Vagina (tissue), 2 donors: ENCODE measurements at regions not wholly inside any gene's neighbourhood (a gene's known extent, or its start where the extent isn't known, plus 50 kb on each side); places are given as distances from the start of the nearest gene placed in this dataset.
"Not testable (repeated sequence)": the region's sequence is repeated elsewhere in the genome, so short reads cannot be mapped to it uniquely, and the experiment has no call there.

ENCODE experiments used
- DNase-seq, 2 donors: peaks; one replicate each; pipeline ENCODE4 v3.0.0-alpha.2; 2017; ENCODE audit errors: extremely low spot score in 2 of 2
- H3K27ac ChIP-seq: fragments of 200-600 bp; sonication (generic); one replicate; pipeline ENCODE4 v1.5.1; 2019
- H3K27me3 ChIP-seq: fragments of 200-600 bp; sonication (generic); one replicate; pipeline ENCODE4 v1.5.1; 2019
- H3K36me3 ChIP-seq, 2 donors: fragments of 200-600 bp; sonication (generic); one replicate each; pipeline ENCODE4 v1.5.1; 2017 to 2019
- H3K4me1 ChIP-seq: fragments of 200-600 bp; sonication (generic); one replicate; pipeline ENCODE4 v1.5.1; 2019
- H3K4me3 ChIP-seq, 2 donors: fragments of 200-600 bp; sonication (generic); 1 replicate in 1 of 2; 2 replicates in 1 of 2; pipeline ENCODE4 v1.5.1; 2016 to 2019
- H3K9me3 ChIP-seq: fragments of 200-600 bp; sonication (generic); one replicate; pipeline ENCODE4 v1.5.1; 2019
- CTCF ChIP-seq, 3 experiments: fragments of 450-650 bp in 2 of 3; fragments of 200-600 bp in 1 of 3; sonication (generic) in 1 of 3; IDR thresholded peaks; one replicate each; pipeline ENCODE4 v1.5.1; 2017 to 2019; ENCODE audit warnings: antibody characterized with exemption in 3 of 3, mild to moderate bottlenecking in 2 of 3, moderate library complexity in 2 of 3
- POLR2A ChIP-seq, 2 donors: fragments of 450-650 bp; IDR thresholded peaks; one replicate each; pipeline ENCODE4 v1.6.1; 2017; ENCODE audit warnings: antibody characterized with exemption in 2 of 2, mild to moderate bottlenecking in 2 of 2, moderate library complexity in 2 of 2
- POLR2AphosphoS5 ChIP-seq, 2 donors: sonication (generic); formaldehyde crosslinking; IDR thresholded peaks; one replicate each; pipeline ENCODE4 v1.9.0; 2017; ENCODE audit warnings: antibody characterized with exemption in 2 of 2, mild to moderate bottlenecking in 2 of 2, low read depth in 1 of 2; ENCODE audit not compliant: insufficient read depth in 1 of 2
- intact Hi-C: fragments of 100-400 bp; cut with DNase I; formaldehyde crosslinking; loops from one replicate; pipeline ENCODE4 v1.15.1; 2023

DNA sequence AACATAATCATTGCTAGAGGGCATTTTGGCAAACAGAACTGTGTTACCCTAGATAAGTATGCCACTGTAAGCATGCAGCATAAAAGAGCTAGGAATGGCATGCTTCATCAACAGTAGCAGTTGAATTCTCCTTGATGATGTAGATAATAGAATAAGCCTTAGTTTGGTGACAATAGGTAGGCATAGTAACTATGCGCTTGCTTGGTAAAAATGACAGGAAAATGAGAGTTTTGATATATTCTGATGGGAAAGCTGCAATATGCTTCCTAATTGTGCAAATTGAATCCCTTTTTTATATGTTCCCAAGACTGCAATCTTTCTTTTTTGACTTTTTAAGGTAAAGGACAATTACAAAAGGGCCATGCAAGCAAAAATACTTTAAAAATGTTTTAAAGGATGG, 930.9 kb upstream of the FAM98A start:
- Histone ChIP-seq H3K27ac (no peak overlapping the region), H3K4me3 (no peak overlapping the region)
- intact Hi-C loops = no loop called here

GRCh38 chr2:34523958-34524514, 924.9 kb upstream of the FAM98A start:
- Histone ChIP-seq H3K36me3 (no peaks in the 10 kb centered on the region), H3K9me3 (no peaks in the 10 kb centered on the region), H3K4me1 (no peaks in the 10 kb centered on the region), H3K27me3 (no peaks in the 10 kb centered on the region), H3K27ac (no peak overlapping the region), H3K4me3 (no peak overlapping the region)
- TF ChIP-seq POLR2A (IDR thresholded peaks at IDR 0.05) (no peak), POLR2AphosphoS5 (IDR thresholded peaks at IDR 0.05; ENCODE audit: insufficient read depth in 1 of 2, low read depth in 1 of 2) (no peak), CTCF (IDR thresholded peaks at IDR 0.05) (no peak)
- DNase-seq = no peak
- intact Hi-C loops = no loop called here

More for the DNA sequence above, 930.9 kb upstream of the FAM98A start:
- H3K9me3 ChIP-seq = no peaks in the 10 kb centered on the region
- H3K4me1 ChIP-seq = no peaks in the 10 kb centered on the region
- H3K27me3 ChIP-seq = no peaks in the 10 kb centered on the region
- no peak for TF ChIP-seq POLR2AphosphoS5 (IDR thresholded peaks at IDR 0.05; ENCODE audit: insufficient read depth in 1 of 2, low read depth in 1 of 2)
- TF ChIP-seq CTCF (IDR thresholded peaks at IDR 0.05) = no peak
- no peak for TF ChIP-seq POLR2A (IDR thresholded peaks at IDR 0.05)
- no peaks in the 10 kb centered on the region for H3K36me3 ChIP-seq
- DNase-seq = no peak

DNA sequence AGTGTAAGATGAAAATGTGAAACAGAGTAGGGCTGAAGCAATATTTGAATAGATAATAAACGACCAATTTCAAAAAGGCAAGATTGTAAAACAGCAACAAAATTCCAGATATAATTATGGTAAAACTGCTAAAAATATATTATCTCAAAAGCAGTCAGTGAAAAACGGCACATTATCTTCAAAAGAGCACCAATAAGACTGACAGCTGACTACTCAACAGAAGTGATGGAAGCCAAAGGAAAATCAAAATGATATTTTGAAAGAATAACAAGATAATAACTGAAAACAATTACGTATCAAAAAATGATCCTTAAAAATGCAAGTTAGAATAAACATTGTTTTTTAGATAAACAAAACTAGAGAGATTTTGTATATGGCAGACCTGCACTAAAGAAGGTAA, 920.6 kb upstream of the FAM98A start:
- no peaks in the 10 kb centered on the region for H3K4me1 ChIP-seq
- no peaks in the 10 kb centered on the region for H3K27me3 ChIP-seq
- H3K36me3 ChIP-seq = no peaks in the 10 kb centered on the region
- H3K4me3 ChIP-seq = no peak overlapping the region
- intact Hi-C loops = no loop called here
- no peak for DNase-seq
- H3K9me3 ChIP-seq = no peaks in the 10 kb centered on the region
- H3K27ac ChIP-seq = no peak overlapping the region
- no peak for TF ChIP-seq POLR2A (IDR thresholded peaks at IDR 0.05)

DNA sequence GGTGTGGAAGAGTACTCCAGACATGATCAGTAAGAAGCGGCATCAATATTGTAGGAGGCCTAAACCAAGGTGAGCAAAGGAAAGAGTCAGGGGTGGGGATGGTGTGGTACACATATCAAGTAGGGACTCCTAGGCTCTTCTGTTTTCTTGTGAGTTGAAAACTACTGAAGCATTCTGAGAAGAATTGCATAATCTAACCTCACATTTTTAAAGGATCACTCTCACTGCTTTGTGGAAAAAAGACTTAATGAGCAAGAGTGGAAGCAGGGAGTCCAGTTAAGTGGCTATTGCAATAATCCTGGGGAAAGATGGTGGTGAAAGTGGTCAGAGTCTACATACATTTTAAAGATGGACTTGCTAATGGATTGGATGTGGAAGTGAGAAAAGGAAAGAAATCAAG, 899.5 kb upstream of the FAM98A start:
- TF ChIP-seq CTCF (IDR thresholded peaks at IDR 0.05) (no peak), POLR2A (IDR thresholded peaks at IDR 0.05) (no peak), POLR2AphosphoS5 (IDR thresholded peaks at IDR 0.05; ENCODE audit: insufficient read depth in 1 of 2, low read depth in 1 of 2) (no peak)
- DNase-seq = no peak
- Histone ChIP-seq H3K4me1 (no peaks in the 10 kb centered on the region), H3K27me3 (no peaks in the 10 kb centered on the region), H3K27ac (no peak overlapping the region), H3K36me3 (no peaks in the 10 kb centered on the region), H3K4me3 (no peak overlapping the region), H3K9me3 (no peaks in the 10 kb centered on the region)
- intact Hi-C loops = no loop called here

DNA sequence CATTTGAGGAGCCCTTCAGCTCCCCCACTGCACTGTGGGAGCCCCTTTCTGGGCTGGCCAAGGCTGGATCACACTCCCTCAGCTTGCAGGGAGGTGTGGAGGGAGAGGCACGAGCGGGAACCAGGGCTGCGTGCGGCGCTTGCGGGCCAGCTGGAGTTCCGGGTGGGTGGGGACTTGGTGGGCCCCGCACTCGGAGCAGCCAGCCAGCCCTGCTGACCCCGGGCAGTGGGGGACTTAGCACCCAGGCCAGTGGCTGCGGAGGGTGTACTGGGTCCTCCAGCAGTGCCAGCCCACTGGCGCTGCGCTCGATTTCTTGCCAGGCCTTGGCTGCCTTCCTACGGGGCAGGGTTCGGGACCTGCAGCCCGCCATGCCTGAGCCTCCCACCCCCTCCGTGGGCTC, 895.1 kb upstream of the FAM98A start:
- H3K9me3 ChIP-seq, H3K36me3 ChIP-seq, intact Hi-C loops, DNase-seq, H3K27ac ChIP-seq, H3K4me3 ChIP-seq, H3K27me3 ChIP-seq, H3K4me1 ChIP-seq: not testable (repeated sequence)

GRCh38 chr2:34492561-34493455, 893.7 kb upstream of the FAM98A start:
- H3K9me3 ChIP-seq = no peaks in the 10 kb centered on the region
- no peaks in the 10 kb centered on the region for H3K36me3 ChIP-seq
- intact Hi-C loops = no loop called here
- no peaks in the 10 kb centered on the region for H3K27me3 ChIP-seq
- H3K27ac ChIP-seq = no peak overlapping the region
- H3K4me3 ChIP-seq = no peak overlapping the region
- H3K4me1 ChIP-seq = no peaks in the 10 kb centered on the region
- DNase-seq = no peak
- TF ChIP-seq POLR2AphosphoS5 (IDR thresholded peaks at IDR 0.05; ENCODE audit: insufficient read depth in 1 of 2, low read depth in 1 of 2) (no peak), CTCF (IDR thresholded peaks at IDR 0.05) (no peak), POLR2A (IDR thresholded peaks at IDR 0.05) (no peak)
